ENCODE measurements at regions not wholly inside any gene's neighbourhood (a gene's known extent, or its start where the extent isn't known, plus 50 kb on each side); places are given as distances from the start of the nearest gene placed in this dataset.
"Not testable (repeated sequence)": the region's sequence is repeated elsewhere in the genome, so short reads cannot be mapped to it uniquely, and the experiment has no call there.

- DNase-seq (ENCODE audit: low read depth) = not testable (repeated sequence)
Observed at GRCh38 chr5:2862176-2862575, 110.7 kb upstream of the IRX2 start.

- DNase-seq (ENCODE audit: low read depth) = no peak
Observed at GRCh38 chr5:2861605-2862004, 110.1 kb upstream of the IRX2 start.

GRCh38 chr5:2860101-2860500, 108.6 kb upstream of the IRX2 start:
- DNase-seq (ENCODE audit: low read depth) = no peak

GRCh38 chr5:2857837-2858236, 106.4 kb upstream of the IRX2 start:
- no peak for DNase-seq (ENCODE audit: low read depth)

GRCh38 chr5:2856206-2856605, 104.7 kb upstream of the IRX2 start:
- DNase-seq (ENCODE audit: low read depth) = no peak

GRCh38 chr5:2852446-2852845, 101.0 kb upstream of the IRX2 start:
- no peak for DNase-seq (ENCODE audit: low read depth)

- DNase-seq (ENCODE audit: low read depth) = no peak
Observed at GRCh38 chr5:2851895-2852294, 100.4 kb upstream of the IRX2 start.

- no peak for DNase-seq (ENCODE audit: low read depth)
Observed at GRCh38 chr5:2849429-2849828, 98.0 kb upstream of the IRX2 start.

- no peak for DNase-seq (ENCODE audit: low read depth)
Observed at GRCh38 chr5:2848619-2849018, 97.1 kb upstream of the IRX2 start.

- DNase-seq (ENCODE audit: low read depth) = no peak
Observed at GRCh38 chr5:2847608-2848007, 96.1 kb upstream of the IRX2 start.

- DNase-seq (ENCODE audit: low read depth) = no peak
Observed at GRCh38 chr5:2841208-2841607, 89.7 kb upstream of the IRX2 start.

- no peak for DNase-seq (ENCODE audit: low read depth)
Observed at GRCh38 chr5:2840372-2840915, 89.0 kb upstream of the IRX2 start.

GRCh38 chr5:2836133-2836532, 84.7 kb upstream of the IRX2 start:
- DNase-seq (ENCODE audit: low read depth) = no peak

- no peak for DNase-seq (ENCODE audit: low read depth)
Observed at GRCh38 chr5:2833556-2833955, 82.1 kb upstream of the IRX2 start.

- DNase-seq (ENCODE audit: low read depth) = no peak
Observed at GRCh38 chr5:2832394-2832793, 80.9 kb upstream of the IRX2 start.

GRCh38 chr5:2829239-2829638, 77.8 kb upstream of the IRX2 start:
- DNase-seq (ENCODE audit: low read depth) = no peak

- no peak for DNase-seq (ENCODE audit: low read depth)
Observed at GRCh38 chr5:2818936-2819335, 67.5 kb upstream of the IRX2 start.

- no peak for DNase-seq (ENCODE audit: low read depth)
Observed at GRCh38 chr5:2817031-2817603, 65.6 kb upstream of the IRX2 start.

GRCh38 chr5:2813678-2814077, 62.2 kb upstream of the IRX2 start:
- no peak for DNase-seq (ENCODE audit: low read depth)

GRCh38 chr5:2810644-2811043, 59.2 kb upstream of the IRX2 start:
- no peak for DNase-seq (ENCODE audit: low read depth)

GRCh38 chr5:2807244-2807643, 55.8 kb upstream of the IRX2 start:
- DNase-seq (ENCODE audit: low read depth) = not testable (repeated sequence)

GRCh38 chr5:2806176-2806575, 54.7 kb upstream of the IRX2 start:
- no peak for DNase-seq (ENCODE audit: low read depth)

- DNase-seq (ENCODE audit: low read depth) = no peak
Observed at GRCh38 chr5:2805080-2805479, 53.6 kb upstream of the IRX2 start.

GRCh38 chr5:2803751-2804150, 52.3 kb upstream of the IRX2 start:
- no peak for DNase-seq (ENCODE audit: low read depth)
